AML-193 (cell line): ENCODE measurements at regions not wholly inside any gene's neighbourhood (a gene's known extent, or its start where the extent isn't known, plus 50 kb on each side); places are given as distances from the start of the nearest gene placed in this dataset.

Experiments used
- DNase-seq, 2 experiments: peaks; one replicate each; lab custom pipeline; 2025; lab: John Stamatoyannopoulos, UW

GRCh38 chr9:79013715-79014610, 557.8 kb upstream of the TLE4 start:
- DNase-seq = no peak

DNA sequence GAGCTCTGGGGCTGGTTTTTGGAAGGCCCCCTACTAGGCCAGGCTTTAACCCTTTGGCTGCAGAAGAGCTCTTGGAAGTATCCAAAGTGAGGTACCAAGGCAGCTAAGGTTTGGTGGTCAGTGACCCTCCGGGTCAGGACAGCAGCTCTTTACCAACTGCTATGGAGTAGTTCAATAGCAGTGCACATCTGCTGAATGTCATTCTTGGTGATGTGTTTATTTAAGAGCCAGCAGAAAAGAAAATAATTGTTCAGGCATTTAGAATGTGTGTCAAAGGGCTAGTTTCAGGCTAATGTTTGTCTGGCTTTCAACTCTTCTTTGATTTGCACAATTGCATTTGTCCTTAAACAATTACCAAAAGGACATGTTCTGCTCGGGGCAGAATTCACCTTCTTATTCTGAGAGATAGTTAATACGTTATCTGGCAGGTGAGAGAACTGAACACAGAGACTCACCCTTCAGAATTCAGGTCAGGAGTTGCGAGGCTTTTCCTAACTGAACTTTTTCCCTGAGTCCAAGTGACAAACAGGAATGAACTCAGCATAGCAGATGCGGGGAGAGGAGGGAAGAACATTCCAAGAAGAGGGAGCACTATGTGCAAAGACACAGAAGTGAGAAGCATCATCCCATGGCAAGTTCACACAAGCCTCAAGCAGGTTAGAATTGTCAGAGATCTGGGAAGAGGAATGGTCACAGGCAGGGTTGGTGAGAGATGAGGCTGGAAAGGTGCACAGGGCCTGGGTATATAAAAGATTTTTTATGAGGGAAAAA, 556.7 kb upstream of the TLE4 start:
- no peak for DNase-seq

GRCh38 chr9:79015951-79016350, 555.8 kb upstream of the TLE4 start:
- no peak for DNase-seq

DNA sequence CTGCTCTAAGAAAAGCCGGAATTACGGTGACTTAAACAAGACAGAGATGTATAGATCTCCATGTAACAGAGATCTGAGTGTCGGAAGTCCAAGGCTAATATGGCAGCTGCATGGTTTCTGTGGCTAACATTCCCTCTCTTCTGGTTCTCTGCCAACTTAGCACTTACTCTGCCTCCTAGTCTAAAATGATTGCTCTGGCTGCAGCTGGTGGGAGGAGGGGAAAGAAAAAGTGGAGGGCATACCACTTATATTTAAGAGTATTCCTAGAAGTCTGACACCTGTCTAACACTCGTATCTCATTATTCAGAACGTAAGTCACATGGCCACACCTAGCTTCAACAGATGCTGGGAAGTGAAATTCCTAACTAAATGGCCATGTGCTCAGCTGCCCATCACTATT, 551.5 kb upstream of the TLE4 start:
- DNase-seq = no peak

- DNase-seq = no peak
Measured at GRCh38 chr9:79021084-79021483, 550.7 kb upstream of the TLE4 start.

DNA sequence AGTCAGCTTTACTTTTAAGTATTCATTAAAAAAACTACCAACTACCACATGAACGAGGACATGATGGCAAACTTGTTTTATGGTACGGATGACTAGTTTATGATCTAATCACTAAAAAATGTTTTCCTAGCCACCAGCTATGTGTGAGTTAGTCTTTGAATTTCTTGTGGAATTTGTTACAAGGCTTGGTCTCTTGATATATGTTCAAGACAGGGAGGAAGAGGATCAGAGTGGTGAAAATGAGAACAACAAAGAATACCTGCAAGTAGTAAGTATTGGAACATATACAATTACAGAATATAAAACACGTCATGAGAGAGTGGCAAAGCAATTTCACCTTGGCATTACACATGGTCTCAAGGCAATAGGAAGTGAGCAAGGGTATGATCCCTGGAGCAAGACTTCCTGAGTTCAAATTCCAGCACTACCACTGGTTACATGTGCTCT, 548.6 kb upstream of the TLE4 start:
- no peak for DNase-seq

- no peak for DNase-seq
Measured at GRCh38 chr9:79026316-79026715, 545.4 kb upstream of the TLE4 start.

DNA sequence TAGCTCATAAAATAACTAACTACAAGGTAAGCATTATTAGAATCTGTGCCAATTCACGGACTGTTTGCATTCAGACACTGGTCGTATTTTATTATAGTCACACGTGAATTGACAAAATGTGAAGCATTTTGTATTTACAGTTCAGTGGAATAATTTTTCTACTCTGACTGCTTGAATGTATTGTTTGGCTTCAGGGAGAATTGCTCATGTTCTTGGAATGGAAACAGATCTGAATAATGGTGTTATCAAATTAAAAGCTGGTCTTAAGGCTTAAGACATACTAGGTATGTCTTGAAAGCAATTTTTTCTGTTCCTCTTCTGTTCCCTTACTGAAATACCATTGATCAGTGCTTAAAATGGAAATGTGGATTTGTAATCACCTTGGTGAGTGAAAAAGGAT, 543.7 kb upstream of the TLE4 start:
- no peak for DNase-seq

GRCh38 chr9:79034583-79034982, 537.2 kb upstream of the TLE4 start:
- no peak for DNase-seq

GRCh38 chr9:79037338-79037737, 534.4 kb upstream of the TLE4 start:
- DNase-seq = no peak

- DNase-seq = no peak
Measured at GRCh38 chr9:79040671-79041070, 531.1 kb upstream of the TLE4 start.

DNA sequence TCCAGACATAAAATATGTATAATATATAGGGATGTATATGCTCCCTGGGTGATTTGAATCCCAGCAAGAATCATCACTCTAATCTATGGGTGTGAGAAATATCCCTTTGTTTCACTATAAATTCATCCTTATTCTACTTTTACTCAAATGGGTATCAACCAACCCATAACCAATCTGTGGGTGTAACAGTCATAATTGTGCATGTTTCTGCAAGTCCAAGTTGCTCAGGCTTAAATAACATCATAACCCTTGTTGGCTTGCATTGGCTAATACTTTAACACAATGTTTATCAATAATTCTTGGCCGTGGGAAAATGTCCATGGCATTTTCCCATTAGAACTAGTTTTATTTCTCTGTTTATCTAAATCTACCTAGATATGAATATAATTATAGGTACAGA, 530.5 kb upstream of the TLE4 start:
- no peak for DNase-seq

GRCh38 chr9:79043916-79044315, 527.8 kb upstream of the TLE4 start:
- DNase-seq = no peak

- no peak for DNase-seq
Measured at GRCh38 chr9:79046401-79046800, 525.4 kb upstream of the TLE4 start.

DNA sequence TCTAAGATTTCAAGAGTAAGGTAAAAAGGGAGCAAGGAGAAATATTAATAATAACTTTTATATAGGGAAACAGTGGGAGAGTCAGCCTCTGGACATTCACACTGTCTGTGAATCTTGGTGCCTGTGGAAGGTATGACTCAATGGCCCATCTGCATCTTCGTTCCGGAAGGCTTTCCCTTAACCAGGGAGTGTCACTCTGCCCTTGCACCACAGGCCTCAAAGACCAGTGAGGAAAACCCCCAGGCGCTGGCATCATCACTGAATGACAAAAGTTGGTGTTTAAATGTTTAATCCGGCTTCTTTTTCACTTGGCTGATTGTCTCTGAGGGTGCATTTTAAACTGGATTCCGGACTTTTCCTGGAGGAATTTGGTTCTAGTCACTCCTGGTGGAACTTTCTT, 522.4 kb upstream of the TLE4 start:
- DNase-seq = no peak

- no peak for DNase-seq
Measured at GRCh38 chr9:79053598-79053997, 518.2 kb upstream of the TLE4 start.

- DNase-seq = no peak
Measured at GRCh38 chr9:79054500-79054899, 517.3 kb upstream of the TLE4 start.

- no peak for DNase-seq
Measured at GRCh38 chr9:79056041-79056440, 515.7 kb upstream of the TLE4 start.

GRCh38 chr9:79057576-79057975, 514.2 kb upstream of the TLE4 start:
- DNase-seq = no peak

DNA sequence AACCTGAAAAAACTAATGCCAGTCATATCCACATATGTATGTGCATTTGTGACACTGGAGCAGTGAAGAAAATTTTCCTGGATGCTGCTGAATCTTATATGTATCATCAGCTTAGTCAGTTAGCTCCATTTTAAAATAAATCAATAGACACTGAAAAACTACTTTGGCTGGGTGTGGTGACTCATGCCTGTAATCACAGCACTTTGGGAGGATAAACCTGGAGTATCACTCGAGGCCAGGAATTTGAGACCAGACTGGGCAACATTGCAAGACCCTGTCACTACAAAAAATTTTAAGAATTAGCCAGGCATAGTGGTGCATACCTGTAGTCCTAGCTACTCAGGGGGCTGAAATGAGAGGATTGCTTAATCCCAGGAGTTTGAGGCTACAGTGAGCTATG, 511.0 kb upstream of the TLE4 start:
- DNase-seq = no peak

GRCh38 chr9:79061752-79062616, 509.8 kb upstream of the TLE4 start:
- DNase-seq = no peak

GRCh38 chr9:79073201-79073600, 498.6 kb upstream of the TLE4 start:
- no peak for DNase-seq
